GM21381 (cell line): ENCODE measurements at regions not wholly inside any gene's neighbourhood (a gene's known extent, or its start where the extent isn't known, plus 50 kb on each side); places are given as distances from the start of the nearest gene placed in this dataset.
A peak's percentile ranks its signal among the peaks of the same experiment; 100 is the strongest.
"Not testable (repeated sequence)": the region's sequence is repeated elsewhere in the genome, so short reads cannot be mapped to it uniquely, and the experiment has no call there.

Source experiments
- ATAC-seq: cut with Tn5 transposase; IDR thresholded peaks from one replicate; pipeline ENCODE4 v1.9.1; 2021; ENCODE audit warnings: mild to moderate bottlenecking, moderate library complexity; ENCODE audit not compliant: unreplicated experiment

DNA sequence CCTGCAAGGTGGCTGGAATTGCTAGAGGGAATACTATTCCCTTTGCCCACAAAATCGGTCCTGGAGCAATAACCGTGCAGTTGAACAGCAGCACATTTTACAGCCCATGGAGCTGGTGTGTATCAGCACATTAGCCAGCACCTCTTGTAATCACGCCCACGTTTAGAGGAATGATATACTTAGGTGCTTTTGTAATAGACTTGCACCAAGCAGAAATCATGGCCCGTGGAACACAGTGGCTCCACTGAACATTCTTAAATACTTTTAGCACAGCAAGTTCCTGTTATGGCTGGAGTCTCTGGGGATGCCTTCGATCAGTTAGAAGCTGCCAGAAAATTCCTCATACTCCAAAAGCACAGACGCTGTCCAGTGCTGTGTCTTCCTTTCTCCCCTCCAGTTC lies 218.1 kb upstream of the FAM78B start:
- no peak for ATAC-seq

DNA sequence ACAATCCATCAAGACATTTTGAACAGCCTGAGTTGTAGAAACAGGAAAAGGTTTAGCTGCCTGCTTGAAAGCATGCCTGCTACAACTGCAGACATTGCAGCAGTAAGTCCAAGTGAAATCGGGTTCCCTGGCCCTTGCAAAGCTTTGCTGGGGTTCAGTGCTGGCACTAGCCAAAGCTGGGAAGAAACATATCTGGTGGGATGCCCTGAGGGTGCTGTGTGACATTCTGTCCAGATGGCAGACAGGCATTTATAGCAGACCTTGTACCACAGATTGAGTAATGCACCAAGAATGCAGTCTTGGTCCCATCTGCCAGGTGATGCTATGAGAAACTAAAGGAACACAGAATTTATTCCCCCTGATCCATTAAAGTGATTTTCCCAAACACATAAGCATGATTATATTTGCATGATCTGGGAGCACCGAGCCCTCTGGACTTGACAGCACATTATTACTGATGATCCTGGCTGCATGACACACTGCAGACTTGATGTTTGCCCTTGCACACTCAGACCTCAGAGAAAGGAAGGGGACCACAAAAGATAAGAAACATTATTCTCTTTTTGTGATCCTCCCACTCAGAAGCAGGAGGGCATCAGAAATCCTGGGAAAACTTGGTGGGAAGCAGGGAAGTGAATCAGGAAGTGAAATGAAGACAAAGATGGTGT lies 223.7 kb upstream of the FAM78B start:
- no peak for ATAC-seq

DNA sequence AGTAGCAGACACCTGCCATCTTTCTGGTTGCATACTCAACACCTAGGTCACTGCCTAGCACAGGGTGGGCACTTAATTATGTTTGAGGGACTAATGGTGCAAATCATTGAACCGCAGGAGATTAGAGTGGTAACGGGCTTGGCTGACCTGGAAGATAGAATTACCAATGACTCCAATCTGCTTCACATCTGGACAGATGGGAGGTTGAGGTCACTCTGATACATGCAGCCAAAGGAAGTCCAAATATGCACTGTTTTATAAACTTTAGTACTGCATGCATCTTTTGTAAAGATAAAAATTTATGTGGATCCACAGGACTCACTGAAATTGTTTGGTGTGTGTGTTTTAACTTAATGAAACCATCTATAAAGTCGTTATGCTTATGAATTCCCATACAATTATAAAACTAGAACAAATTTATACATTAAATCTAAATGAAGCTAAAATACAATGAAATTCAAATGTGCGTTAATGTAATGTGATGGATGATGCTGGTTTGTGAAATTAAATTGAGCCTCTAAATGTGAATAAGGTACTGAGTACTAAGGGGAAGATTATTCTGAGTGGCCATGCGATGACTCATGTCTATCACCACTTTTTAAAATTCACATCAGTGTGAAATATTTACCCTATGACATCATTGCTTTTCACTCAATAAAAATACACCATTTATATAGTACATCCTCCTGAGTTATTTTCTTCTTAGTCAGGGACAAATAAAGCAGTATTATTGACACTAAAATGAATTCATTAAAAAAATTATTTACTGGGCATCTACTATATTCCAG lies 224.7 kb upstream of the FAM78B start:
- ATAC-seq: no peak

DNA sequence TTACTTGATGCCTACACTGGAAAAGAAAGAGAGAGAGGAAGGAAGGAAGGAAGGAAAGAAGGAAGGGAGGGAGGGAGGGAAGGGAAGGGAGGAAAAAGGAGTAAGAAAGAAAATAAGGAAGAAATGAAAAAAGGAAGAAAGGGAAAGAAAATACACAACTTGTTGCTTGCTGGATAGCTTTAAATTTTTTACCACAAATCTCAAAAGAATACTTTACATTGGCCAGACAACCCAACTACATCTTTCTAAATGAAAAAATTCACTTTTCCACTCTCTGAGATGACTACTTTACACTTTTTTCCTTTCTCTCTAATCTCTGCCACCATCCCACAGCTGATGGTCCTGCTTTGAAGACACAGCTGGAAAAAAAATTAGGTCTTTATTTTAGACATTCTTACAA lies 228.9 kb upstream of the FAM78B start:
- no peak for ATAC-seq

DNA sequence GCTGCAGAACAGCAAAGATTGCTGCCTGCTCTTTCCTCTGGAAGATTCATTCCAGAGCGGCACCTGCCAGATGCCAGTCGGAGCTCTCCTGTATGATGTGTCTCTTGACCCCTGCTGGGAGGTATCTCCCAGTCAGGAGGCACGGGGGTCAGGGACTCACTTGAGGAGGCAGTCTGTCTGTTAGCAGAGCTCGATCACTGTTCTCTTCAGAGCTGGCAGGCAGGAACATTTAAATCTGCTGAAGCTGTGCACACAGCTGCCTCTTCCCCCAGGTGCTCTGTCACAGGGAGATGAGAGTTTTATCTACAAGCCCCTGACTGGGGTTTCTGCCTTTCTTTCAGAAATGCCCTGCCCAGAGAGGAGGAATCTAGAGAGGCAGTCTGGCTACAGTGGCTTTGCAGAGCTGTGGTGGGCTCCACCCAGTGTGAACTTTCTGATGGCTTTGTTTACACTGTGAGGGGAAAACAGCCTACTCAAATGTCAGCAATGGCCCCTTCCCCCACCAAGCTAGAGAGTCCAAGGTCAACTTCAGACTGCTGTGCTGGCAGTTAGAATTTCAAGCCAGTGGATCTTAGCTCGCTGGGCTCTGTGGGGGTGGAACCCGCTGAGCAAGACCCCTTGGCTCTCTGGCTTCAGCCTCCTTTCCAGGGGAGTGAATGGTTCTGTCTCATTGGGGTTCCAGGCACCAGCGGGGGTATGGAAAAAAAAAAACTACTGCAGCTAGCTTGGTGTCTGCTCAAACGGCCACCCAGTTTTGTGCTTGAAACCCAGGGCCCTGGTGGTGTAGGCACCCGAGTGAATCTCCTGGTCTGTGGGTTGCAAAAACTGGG lies 242.7 kb upstream of the FAM78B start:
- not testable (repeated sequence) for ATAC-seq

DNA sequence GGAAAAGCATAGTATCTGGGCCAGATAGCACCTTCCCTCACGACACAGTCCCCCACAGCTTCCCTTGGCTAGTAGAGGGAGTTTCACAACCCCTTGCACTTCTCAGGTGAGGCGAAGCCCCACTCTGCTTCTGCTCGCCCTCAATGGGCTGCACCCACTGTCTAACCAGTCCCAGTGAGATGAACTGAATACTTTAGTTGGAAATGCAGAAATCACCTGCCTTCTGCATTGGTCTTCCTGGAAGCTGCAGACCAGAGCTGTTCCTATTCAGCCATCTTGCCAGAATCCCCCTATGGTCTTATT lies 243.2 kb upstream of the FAM78B start:
- no peak for ATAC-seq

DNA sequence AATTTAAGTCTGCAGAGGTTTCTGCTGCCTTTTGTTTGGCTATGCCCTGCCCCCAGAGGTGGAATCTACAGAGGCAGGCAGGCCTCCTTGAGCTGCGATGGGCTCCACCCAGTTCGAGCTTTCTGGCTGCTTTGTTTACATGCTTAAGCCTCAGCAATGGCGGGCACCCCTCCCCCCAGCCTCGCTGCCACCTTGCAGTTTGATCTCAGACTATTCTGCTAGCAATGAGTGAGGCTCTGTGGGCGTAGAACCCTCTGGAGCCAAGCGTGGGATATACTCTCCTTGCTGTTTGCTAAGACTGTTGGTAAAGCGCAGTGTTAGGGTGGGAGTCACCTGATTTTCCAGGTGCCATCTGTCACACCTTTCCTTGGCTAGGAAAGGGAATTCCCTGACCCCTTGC lies 250.0 kb upstream of the FAM78B start:
- ATAC-seq: not testable (repeated sequence)

DNA sequence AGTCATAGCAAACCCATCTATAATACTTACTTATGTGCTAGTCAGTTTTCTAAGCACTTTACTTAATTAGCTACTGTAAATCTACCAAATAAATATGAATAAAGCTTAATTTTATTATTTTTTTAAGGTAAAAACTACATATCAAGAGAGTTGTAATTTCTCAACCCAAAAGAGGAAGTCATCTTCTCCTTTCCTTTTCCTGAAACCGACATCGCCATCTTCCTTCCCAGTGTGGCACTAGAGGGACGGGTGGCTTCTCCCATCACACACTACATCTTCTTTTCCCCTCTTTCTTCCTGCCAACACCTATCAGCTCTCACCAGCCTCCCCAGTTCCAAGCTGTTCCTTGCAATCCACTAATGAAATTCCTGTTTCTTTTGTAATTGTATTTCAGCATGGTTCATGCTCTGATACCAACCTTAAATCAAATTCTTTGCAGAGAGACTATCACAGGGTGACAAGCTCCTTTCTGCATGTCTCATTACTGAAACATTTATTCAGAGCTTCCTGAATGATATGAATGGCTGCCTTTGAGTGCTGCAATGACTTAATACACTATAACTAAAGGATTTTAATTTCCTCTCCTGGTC lies 251.6 kb upstream of the FAM78B start:
- ATAC-seq: no peak

DNA sequence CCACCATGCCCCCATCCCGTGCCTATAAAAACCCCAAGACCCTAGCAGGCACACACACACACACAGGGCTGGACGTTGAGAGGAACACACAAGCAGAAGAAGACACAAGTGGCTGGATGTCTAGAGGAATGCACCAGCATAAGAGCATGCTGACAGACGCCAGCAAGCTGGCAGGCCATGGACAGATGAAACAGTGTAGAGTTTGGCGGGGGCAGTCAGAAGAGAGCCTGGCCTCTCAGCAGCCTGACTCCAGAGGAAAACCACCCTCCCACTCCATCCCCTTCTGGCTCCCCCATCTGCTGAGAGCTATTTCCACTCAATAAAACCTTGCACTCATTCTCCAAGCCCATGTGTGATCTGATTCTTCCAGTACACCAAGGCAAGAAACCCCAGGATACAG lies 255.8 kb upstream of the FAM78B start:
- ATAC-seq: not testable (repeated sequence)

DNA sequence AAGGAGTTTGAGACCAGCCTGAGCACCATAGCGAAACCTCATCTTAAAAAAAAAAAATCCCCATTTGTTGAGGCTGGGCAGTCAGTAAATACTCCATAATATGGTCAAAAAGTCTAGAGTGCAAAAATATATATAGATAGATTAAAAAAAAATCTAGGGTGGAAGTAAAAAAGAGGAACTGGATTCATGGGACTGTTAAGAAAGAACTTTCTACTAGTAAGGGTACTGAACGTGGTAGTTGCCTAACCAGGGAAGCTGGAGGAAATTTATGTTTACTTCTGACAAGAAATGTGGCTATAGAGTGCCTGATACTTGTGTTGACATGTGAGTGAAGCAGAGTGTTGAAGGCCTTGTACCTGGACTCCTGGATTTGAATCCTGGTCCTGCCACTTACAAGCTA lies 265.9 kb upstream of the FAM78B start:
- no peak for ATAC-seq

DNA sequence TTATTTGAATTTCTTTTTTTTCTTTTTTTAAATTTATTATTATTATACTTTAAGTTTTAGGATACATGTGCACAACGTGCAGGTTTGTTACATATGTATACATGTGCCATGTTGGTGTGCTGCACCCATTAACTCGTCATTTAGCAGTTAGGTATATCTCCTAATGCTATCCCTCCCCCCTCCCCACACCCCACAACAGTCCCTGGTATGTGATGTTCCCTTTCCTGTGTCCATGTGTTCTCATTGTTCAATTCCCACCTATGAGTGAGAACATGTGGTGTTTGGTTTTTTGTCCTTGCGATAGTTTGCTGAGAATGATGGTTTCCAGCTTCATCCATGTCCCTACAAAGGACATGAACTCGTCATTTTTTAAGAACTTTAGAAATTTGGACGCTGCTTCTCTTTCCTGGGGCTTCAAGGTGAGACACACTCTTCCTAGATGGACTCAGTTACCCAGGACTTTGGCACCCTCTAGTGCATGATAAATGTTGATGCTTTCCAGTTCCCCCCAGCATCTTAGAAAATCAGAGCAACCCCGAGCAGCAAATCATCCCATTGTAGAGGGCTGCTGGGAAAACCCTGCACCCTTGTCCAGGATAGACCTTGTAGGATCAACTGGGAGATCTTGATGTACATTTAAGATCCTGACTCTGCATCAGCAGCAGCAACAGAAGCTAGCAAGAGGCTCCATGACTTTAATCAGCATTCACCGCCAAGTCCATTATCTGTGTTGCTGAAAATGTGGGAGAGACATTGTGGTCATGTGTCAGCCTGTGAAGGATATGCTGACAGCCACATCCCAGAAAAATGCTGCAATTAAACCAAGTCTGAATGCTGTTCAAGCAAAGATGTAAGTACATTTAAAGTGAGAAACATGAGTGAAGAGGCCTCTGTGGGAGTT lies 266.9 kb upstream of the FAM78B start:
- ATAC-seq: not testable (repeated sequence)

DNA sequence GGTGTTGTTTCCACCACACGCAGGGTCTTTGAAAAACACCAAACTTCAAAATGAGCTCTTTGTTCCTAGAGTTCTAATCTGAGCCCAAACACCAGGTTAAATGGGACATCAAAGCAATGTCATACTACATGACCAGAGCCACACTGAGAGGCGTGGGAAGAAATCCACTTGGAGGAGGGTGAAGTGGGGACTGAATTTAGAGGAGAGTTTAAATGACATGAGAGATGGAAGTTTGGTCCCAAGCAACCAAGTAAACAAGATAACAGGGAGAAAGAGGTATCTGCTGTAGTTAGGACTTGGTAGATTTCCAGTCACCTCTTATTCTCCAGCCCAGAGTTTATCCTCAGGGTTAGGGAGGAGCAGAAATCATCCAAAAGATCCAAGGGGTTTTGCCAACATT lies 290.9 kb upstream of the FAM78B start:
- no peak for ATAC-seq

DNA sequence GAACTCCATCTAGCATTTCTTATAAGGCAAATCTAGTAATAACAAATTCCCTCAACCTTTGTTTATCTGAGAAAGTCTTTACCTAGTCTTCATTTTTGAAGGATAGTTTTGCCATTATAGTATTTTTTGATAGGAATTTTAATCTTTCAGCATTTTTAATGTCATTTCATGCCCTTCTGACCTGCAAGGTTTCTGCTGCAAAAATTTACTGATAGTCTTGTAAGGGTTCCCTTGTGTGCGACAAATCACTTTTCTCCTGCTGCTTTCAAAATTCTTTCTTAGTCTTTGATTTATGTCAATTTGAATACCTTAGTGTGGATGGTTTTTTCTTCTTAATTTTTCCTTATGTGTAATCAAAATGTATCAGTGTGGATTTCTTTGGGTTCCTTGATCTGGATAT lies 297.5 kb upstream of the FAM78B start:
- no peak for ATAC-seq

DNA sequence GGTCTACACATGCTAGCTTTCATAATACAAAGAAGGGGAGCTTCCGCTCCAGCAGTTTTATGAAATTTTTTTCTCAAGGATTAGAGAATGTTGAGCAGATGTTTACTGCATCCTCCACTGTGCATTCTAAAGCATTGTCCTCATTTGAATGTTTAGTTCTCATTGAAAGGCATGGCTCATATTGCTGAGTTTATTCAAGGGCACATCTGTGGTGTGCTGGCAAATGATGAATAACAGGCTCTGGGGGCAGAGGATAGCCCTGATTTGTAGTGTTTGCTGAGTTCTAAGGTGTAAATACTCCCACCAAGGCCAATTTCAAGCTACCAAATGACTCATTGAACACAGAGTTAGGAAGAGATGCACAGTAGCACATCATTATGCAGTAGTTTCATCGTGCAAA lies 303.2 kb upstream of the FAM78B start:
- no peak for ATAC-seq

DNA sequence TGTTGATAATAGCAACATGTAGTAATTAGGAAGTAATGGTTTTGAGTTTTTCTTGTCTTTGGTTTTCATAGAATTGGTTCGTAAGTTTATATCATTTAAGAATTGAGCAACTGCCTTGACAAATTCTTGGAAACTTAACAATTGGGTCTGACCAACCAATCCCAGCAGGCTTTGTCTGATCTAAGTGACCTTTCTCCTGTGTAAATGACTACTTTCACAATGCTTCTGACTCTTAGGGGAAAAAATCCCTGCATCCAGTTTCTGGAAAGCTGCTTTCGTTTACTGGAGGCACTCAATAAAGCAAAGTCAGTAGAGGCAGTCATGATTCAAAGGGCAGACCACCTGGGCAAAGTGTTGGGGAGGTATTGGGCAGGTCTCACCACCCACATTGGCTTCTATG lies 303.6 kb upstream of the FAM78B start:
- no peak for ATAC-seq

DNA sequence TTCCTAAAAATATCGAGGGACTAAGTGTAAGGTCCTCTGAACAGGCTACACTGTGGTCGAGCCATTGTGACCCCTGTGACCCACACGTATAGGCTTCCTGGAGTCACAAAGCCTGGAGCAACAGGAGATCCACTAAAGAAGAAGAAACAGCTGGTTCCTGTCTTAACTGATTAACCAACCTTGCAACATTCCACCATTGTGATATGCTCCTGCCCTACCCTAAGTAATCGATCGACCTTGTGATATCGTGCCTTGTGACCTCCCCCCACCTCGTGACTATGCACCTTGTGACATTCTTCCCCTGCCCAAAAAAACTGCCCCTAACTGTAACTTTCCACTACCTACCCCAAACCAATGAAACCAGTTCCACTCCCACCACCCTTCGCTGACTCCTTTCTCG lies 304.6 kb upstream of the FAM78B start:
- ATAC-seq: no peak

DNA sequence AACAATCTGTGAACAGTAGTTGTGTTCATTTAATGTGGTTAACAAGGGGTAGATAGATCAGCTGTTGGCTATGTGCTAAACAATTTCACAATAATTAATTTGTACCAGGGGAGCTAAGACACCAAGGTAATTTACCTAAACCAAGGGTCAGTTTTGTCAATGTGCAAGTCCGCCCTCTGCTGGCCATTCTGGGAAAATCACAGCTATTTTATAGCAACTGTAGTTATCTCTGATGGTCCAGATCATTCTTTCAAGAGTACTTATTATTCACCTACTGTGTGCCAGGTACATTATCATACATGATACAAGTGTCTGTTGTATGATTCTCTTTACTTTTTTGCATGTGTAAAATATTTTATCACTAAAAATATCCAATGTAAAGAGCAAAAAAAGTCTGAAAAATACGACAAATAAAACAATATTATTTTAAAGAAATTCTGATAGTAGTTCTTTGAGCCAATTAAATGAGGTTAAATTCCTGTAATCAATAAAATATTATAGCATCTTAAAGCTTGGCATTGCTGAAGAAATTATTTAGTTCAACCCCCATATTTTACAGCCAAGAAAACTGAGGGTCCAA lies 312.3 kb upstream of the FAM78B start:
- peak; percentile 54 for ATAC-seq

DNA sequence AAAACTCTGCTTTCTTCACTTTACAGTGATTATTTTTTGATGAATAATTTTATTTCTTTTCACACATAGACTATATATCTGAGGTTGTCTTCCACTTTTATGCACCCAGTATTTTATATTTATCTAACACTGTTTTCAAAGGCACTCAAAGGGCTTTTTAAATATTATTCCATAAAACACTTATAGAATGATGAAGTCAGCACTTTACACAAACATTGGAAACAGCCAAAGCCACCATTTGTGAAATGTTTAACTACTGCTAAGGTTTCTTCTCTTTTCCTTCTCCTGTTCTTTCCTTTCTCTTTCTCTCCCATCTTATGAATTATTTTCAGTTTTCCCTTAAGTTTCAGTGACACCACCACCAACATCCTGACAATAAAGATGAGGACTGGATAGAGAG lies 317.7 kb upstream of the FAM78B start:
- no peak for ATAC-seq

DNA sequence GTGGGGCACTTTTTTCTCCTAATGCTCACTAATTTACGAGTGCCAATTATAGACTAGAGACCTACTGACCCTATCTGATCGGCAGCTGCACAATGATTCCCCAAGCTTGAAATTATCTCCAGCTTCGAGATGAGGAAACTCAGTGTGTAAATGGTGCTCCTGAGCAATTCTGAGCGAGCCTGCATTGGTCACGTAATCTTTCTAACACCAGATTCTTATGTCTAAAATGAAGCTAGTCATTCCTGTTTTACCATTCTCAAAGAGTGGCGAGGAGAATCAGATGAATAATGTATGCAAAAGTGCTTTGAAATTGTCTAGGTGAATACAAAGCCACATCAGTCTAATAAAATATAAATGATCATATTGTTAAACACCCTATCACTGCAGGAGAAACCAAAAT lies 318.1 kb upstream of the FAM78B start:
- no peak for ATAC-seq

DNA sequence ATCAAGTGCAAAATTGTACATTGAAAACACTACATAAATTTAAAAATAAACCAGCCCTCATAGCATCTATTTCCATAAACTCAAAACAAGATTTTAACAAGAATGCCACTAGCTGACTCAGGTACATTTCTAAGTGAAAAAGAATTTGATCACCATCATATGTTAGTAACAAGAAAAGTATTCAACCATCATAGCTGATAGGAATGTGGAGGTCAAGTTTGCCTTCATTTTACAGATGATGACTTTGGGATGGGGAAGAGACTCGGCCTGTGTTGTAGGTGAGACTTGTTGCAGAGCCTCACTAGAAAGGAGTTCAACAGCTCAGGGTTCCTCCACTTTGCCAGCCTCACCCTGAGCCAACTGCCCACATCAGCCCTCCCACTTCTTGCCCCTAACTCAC lies 318.8 kb upstream of the FAM78B start:
- ATAC-seq: no peak
